GM23248 (cell line): ENCODE measurements at regions not wholly inside any gene's neighbourhood (a gene's known extent, or its start where the extent isn't known, plus 50 kb on each side); places are given as distances from the start of the nearest gene placed in this dataset.

Source experiments
- DNase-seq: peaks from one replicate; pipeline ENCODE4 v3.0.0-alpha.2; 2015
- H2AFZ ChIP-seq: fragments of 200-600 bp; sonication (generic); 2 replicates; pipeline ENCODE4 v1.6.1; 2016; ENCODE audit warnings: antibody characterized with exemption
- H3F3A ChIP-seq: fragments of 200-600 bp; sonication (generic); 2 replicates; pipeline ENCODE4 v1.6.1; 2016; ENCODE audit warnings: mild to moderate bottlenecking, antibody characterized with exemption, mixed run types; ENCODE audit not compliant: insufficient read depth
- H3K27ac ChIP-seq: fragments of 200-600 bp; sonication (generic); 2 replicates; pipeline ENCODE4 v1.5.1; 2016; ENCODE audit warnings: mild to moderate bottlenecking
- H3K27me3 ChIP-seq: fragments of 200-600 bp; sonication (generic); replicated peaks from 2 replicates; pipeline ENCODE4 v1.6.1; 2016; ENCODE audit warnings: mild to moderate bottlenecking; ENCODE audit not compliant: insufficient read depth
- H3K36me3 ChIP-seq: fragments of 200-600 bp; sonication (generic); 2 replicates; pipeline ENCODE4 v1.6.1; 2016; ENCODE audit warnings: low read depth, mild to moderate bottlenecking
- H3K4me1 ChIP-seq: fragments of 200-600 bp; sonication (generic); 2 replicates; pipeline ENCODE4 v1.6.1; 2016; ENCODE audit warnings: mild to moderate bottlenecking; ENCODE audit not compliant: insufficient read depth
- H3K4me2 ChIP-seq: fragments of 200-600 bp; sonication (generic); one replicate; pipeline ENCODE4 v1.6.1; 2016; ENCODE audit warnings: mild to moderate bottlenecking; ENCODE audit not compliant: unreplicated experiment
- H3K4me3 ChIP-seq: fragments of 200-600 bp; sonication (generic); 2 replicates; pipeline ENCODE4 v1.5.1; 2016; ENCODE audit warnings: mild to moderate bottlenecking
- H3K79me2 ChIP-seq: fragments of 200-600 bp; sonication (generic); 2 replicates; pipeline ENCODE4 v1.6.1; 2016; ENCODE audit warnings: mild to moderate bottlenecking; ENCODE audit not compliant: insufficient read depth
- H3K9ac ChIP-seq: fragments of 200-600 bp; sonication (generic); 2 replicates; pipeline ENCODE4 v1.6.1; 2016; ENCODE audit warnings: mild to moderate bottlenecking
- H3K9me2 ChIP-seq: fragments of 200-600 bp; sonication (generic); 2 replicates; pipeline ENCODE4 v1.6.1; 2016; ENCODE audit warnings: mixed run types, mild to moderate bottlenecking, moderate library complexity; ENCODE audit not compliant: insufficient read depth
- H3K9me3 ChIP-seq: fragments of 200-600 bp; sonication (generic); one replicate; pipeline ENCODE4 v1.6.1; 2017; ENCODE audit warnings: low read depth
- H4K20me1 ChIP-seq: fragments of 200-600 bp; sonication (generic); 2 replicates; pipeline ENCODE4 v1.6.0; 2016; ENCODE audit not compliant: insufficient read depth
- EZH2 ChIP-seq: fragments of 200-600 bp; sonication (generic); IDR thresholded peaks from 2 replicates; pipeline ENCODE4 v1.6.1; 2018; ENCODE audit warnings: antibody characterized with exemption, mild to moderate bottlenecking; ENCODE audit not compliant: insufficient read depth, poor library complexity, severe bottlenecking
- EZH2phosphoT487 ChIP-seq: fragments of 200-600 bp; sonication (generic); IDR thresholded peaks from 2 replicates; pipeline ENCODE4 v1.6.1; 2018; ENCODE audit warnings: antibody characterized with exemption, moderate library complexity, mild to moderate bottlenecking, low read depth; ENCODE audit not compliant: insufficient read depth
- WGBS, 2 experiments: methylation state at CpG; one replicate each; pipeline ENCODE4 v1.1.6; 2015 to 2017; ENCODE audit warnings: low lambda C conversion rate in 2 of 2, low coverage in 1 of 2; ENCODE audit errors: missing lambda C conversion rate in 2 of 2; 5-methylcytosine and 5-hydroxymethylcytosine counted together
- in situ Hi-C: fragments of 300-500 bp; cut with MboI; formaldehyde crosslinking; loops from 2 replicates; pipeline ENCODE4 v1.15.0; 2020

DNA sequence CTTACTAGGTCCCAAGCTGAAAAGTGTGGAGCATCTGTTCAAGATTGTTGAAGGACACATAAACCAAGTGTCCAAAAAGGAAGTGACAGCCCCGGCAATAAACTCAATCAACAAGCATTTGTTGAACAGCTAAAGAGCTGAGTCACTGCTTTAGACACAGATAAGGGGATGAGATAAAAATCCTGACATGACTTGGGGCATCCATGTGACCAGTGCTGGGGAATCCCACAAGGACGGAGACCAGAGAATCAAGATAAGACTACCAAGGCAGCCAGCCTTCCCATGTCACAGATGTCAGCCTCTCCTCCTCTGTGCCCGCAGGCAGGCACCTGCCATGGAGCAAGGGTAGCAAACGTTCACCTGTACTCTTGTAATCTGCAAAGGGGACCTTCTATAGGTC, 118.6 kb upstream of the KAZN start:
- no peak overlapping the region for H3K27ac ChIP-seq
- WGBS, 2 experiments: 67 to 71% methylated on average over 4 of the region's 4 CpGs
- peaks cover 2% of the 10 kb centered on the region for H3K9me3 ChIP-seq
- no peak overlapping the region for H3K4me2 ChIP-seq
- in situ Hi-C loops: no loop called here
- H3K4me1 ChIP-seq: peaks cover 8% of the 10 kb centered on the region
- no peaks in the 10 kb centered on the region for H4K20me1 ChIP-seq
- no peak for DNase-seq
- no peak overlapping the region for H2AFZ ChIP-seq
- no peak overlapping the region for H3K9ac ChIP-seq
- H3K9me2 ChIP-seq: no peaks in the 10 kb centered on the region
- H3K36me3 ChIP-seq: no peaks in the 10 kb centered on the region
- H3K79me2 ChIP-seq: no peaks in the 10 kb centered on the region
- no peak overlapping the region for H3K4me3 ChIP-seq
- TF ChIP-seq EZH2phosphoT487 (no peak), EZH2 (no peak)
- H3K27me3 ChIP-seq: peaks cover 26% of the 10 kb centered on the region; the same call in 1 of the 2 replicates
- H3F3A ChIP-seq: no peaks in the 10 kb centered on the region

GRCh38 chr1:14482784-14483450, 115.6 kb upstream of the KAZN start:
- Histone ChIP-seq H3K9ac (no peak overlapping the region), H3K4me2 (no peak overlapping the region)

DNA sequence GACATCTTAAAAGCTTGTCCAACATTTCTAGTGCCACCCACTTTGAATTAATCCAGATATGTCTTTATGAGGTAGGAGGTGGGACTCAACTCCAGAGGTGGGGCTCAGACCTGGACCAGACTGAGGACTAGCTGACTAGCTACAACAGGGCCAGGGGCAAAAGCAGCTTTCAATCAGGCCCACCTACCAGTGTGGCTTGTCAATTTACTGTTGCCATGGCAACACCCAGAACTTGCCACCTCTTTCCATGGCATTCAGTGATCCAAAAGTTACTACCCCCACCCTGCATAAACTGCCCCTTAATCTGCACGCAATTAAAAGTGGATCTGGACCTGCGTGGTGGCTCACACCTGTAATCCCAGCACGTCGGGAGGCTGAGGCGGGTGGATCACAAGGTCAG, 113.2 kb upstream of the KAZN start:
- DNase-seq: no peak
- 99 to 100% methylated on average over 5 of the region's 5 CpGs for WGBS, 2 experiments
- no peaks in the 10 kb centered on the region for H3K9me2 ChIP-seq
- no peak overlapping the region for H3K4me3 ChIP-seq
- peaks cover 31% of the 10 kb centered on the region for H3K27me3 ChIP-seq
- H3K36me3 ChIP-seq: no peaks in the 10 kb centered on the region
- no peak overlapping the region for H3K27ac ChIP-seq
- no peak overlapping the region for H2AFZ ChIP-seq
- peaks cover 24% of the 10 kb centered on the region for H3F3A ChIP-seq
- no peak overlapping the region for H3K9ac ChIP-seq
- no peak overlapping the region for H3K4me2 ChIP-seq
- in situ Hi-C loops: no loop called here
- H4K20me1 ChIP-seq: no peaks in the 10 kb centered on the region
- TF ChIP-seq EZH2phosphoT487 (no peak), EZH2 (no peak)
- peaks cover 23% of the 10 kb centered on the region for H3K4me1 ChIP-seq
- no peaks in the 10 kb centered on the region for H3K79me2 ChIP-seq
- H3K9me3 ChIP-seq: peaks cover 2% of the 10 kb centered on the region

More at GRCh38 chr1:14482784-14483450, 115.6 kb upstream of the KAZN start:
- H3K36me3 ChIP-seq: no peaks in the 10 kb centered on the region
- H3K79me2 ChIP-seq: no peaks in the 10 kb centered on the region
- peaks cover 20% of the 10 kb centered on the region for H3K4me1 ChIP-seq
- H2AFZ ChIP-seq: no peak overlapping the region
- in situ Hi-C loops: no loop called here
- H4K20me1 ChIP-seq: no peaks in the 10 kb centered on the region
- no peak overlapping the region for H3K4me3 ChIP-seq
- H3K27me3 ChIP-seq: peaks cover 25% of the 10 kb centered on the region; the same call in 1 of the 2 replicates
- H3F3A ChIP-seq: peaks cover 22% of the 10 kb centered on the region
- H3K9me3 ChIP-seq: peaks cover 2% of the 10 kb centered on the region
- WGBS, 2 experiments: 93 to 97% methylated on average over 7 of the region's 7 CpGs
- no peak overlapping the region for H3K27ac ChIP-seq
- H3K9me2 ChIP-seq: no peaks in the 10 kb centered on the region
- no peak for DNase-seq
- TF ChIP-seq EZH2phosphoT487: no peak
- no peak for TF ChIP-seq EZH2

- in situ Hi-C loops: no loop called here
- 0 to 1% methylated on average over 8 of the region's 8 CpGs for WGBS, 2 experiments
- Histone ChIP-seq H4K20me1 (no peaks in the 10 kb centered on the region), H3K4me2 (peak overlapping the region; percentile 58), H3K9me3 (peaks cover 2% of the 10 kb centered on the region), H3K9ac (no peak overlapping the region), H2AFZ (no peak overlapping the region), H3K4me3 (0 out of 2 replicates have a peak overlapping the region, but pooled peaks have one; percentile 9), H3K27me3 (peaks cover 44% of the 10 kb centered on the region), H3K4me1 (peaks cover 23% of the 10 kb centered on the region), H3K9me2 (no peaks in the 10 kb centered on the region), H3K36me3 (no peaks in the 10 kb centered on the region), H3K79me2 (no peaks in the 10 kb centered on the region), H3F3A (peaks cover 24% of the 10 kb centered on the region), H3K27ac (peak overlapping the region; percentile 25)
- DNase-seq: peak; percentile 94
- TF ChIP-seq EZH2 (no peak), EZH2phosphoT487 (peak; percentile 97)
Measured at GRCh38 chr1:14486401-14487201, 111.9 kb upstream of the KAZN start.
